ENCODE measurements at regions not wholly inside any gene's neighbourhood (a gene's known extent, or its start where the extent isn't known, plus 50 kb on each side); places are given as distances from the start of the nearest gene placed in this dataset.

- TF ChIP-seq MAX (IDR thresholded peaks at IDR 0.05) (no peak), CTCF (IDR thresholded peaks at IDR 0.05 in 2 of 3, conservative IDR thresholded peaks at IDR 0.05 in 1 of 3; ENCODE audit: borderline replicate concordance in 1 of 3, insufficient read depth in 1 of 3, low read depth in 2 of 3, low read length in 2 of 3) (no peak), ZNF274 (IDR thresholded peaks at IDR 0.05; ENCODE audit: low read depth, low read length) (no peak), ATF3 (IDR thresholded peaks at IDR 0.05) (no peak), POLR2A (IDR thresholded peaks at IDR 0.05; ENCODE audit: borderline replicate concordance, extremely low read depth, insufficient read depth, insufficient read length) (no peak), SRF (IDR thresholded peaks at IDR 0.05; ENCODE audit: low read depth) (no peak), RAD21 (IDR thresholded peaks at IDR 0.05; ENCODE audit: low read depth) (no peak), EZH2 (IDR thresholded peaks at IDR 0.05) (no peak)
Observed at GRCh38 chrX:98141466-98141865, 1257.8 kb downstream of the RPA4 start.

Data from HCT116 (cell line).